Heart left ventricle (tissue), 13 donors: ENCODE measurements at regions not wholly inside any gene's neighbourhood (a gene's known extent, or its start where the extent isn't known, plus 50 kb on each side); places are given as distances from the start of the nearest gene placed in this dataset.

ENCODE experiments used
- CTCF ChIP-seq, 12 donors: fragments of 200-600 bp; sonication (generic) in 4 of 12; IDR thresholded peaks; one replicate each; pipeline versions ENCODE4 v1.5.0 to v1.8.0; 2018 to 2022; ENCODE audit warnings: antibody characterized with exemption in 12 of 12, mild to moderate bottlenecking in 5 of 12
- POLR2A ChIP-seq, 2 donors: fragments of 450-650 bp; IDR thresholded peaks; one replicate each; pipeline ENCODE4 v1.6.1; 2017; ENCODE audit warnings: antibody characterized with exemption in 2 of 2, mild to moderate bottlenecking in 2 of 2, moderate library complexity in 2 of 2
- donor health status: ischemic (EF 13 %, LVEDD 7.1; RV severe dilation, severe dysfunction).
- donor health status: DM: no; HTN: yes; CAD: no.
- donor health status: DM: no; HTN: no; CAD: no.
- donor health status: ischemic (EF 25% LVEDD 6.9; RV normal size, moderate dysfunction).
- donor health status: ischemic (EF 25% LVEDD 5.7; RV mildly dilated, moderate dysfunction).
- donor health status: ischemic (EF 35%, LVEDD 5.7; RV mildly dilated, moderate dysfunction).
- donor health status: nonischemic (EF 11% LVEDD 7.7; RV severe dilation, severe dysfunction).
- donor health status: DM: yes; HTN: yes; CAD: no.
- donor health status: PGD.
- donor health status: ischemic (EF 29% LVEDD 5.4; RV normal size, mild dysfunction).
- donor health status: nonischemic (EF 23%, LVEDD 6.1; RV moderate dilation, normal function).

DNA sequence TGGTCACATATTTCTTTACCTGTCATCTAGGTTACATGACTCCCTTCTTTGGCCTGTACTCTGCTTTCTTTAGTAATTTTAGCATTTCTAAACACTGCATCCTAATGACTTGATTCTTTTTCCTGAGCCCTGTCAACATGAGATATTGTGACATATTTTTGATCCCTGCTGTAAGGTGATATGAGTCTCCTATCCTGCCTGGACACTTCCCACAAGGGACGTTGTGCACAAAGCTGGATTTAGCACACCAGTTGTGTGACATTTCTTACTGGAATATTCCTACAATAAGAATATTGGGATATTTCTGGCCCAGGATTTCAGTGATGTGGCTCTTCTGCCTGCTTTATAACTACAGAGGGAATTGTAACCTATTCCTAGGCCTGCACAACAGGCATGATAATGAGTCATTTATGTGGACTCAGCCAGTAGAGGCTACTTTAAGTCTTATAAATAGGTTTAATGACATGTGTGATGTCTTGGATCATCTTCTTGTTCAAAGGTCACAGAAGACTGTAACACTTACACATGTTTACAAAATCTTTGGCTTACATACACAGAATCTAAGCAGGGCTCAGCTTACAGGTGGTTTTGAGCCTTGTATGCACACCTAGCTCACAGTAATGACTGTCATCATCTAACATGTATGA is 1009.4 kb upstream of the TSPY4 start:
- no peak for TF ChIP-seq CTCF (IDR thresholded peaks at IDR 0.05)
- no peak for TF ChIP-seq POLR2A (IDR thresholded peaks at IDR 0.05)
